WTC11 (cell line): ENCODE measurements at regions not wholly inside any gene's neighbourhood (a gene's known extent, or its start where the extent isn't known, plus 50 kb on each side); places are given as distances from the start of the nearest gene placed in this dataset.

Experiments
- ATF1 ChIP-seq: sonication (generic); formaldehyde crosslinking; IDR thresholded peaks from 2 replicates; pipeline ENCODE4 v1.8.1; 2023; ENCODE audit warnings: mild to moderate bottlenecking, moderate library complexity, missing genetic modification reagents
- CTCF ChIP-seq: fragments of 200-600 bp; IDR thresholded peaks from 2 replicates; pipeline ENCODE4 v1.8.0; 2022; ENCODE audit warnings: antibody characterized with exemption
- ESRRA ChIP-seq: sonication (generic); formaldehyde crosslinking; IDR thresholded peaks from 2 replicates; pipeline ENCODE4 v1.8.1; 2022; ENCODE audit warnings: mild to moderate bottlenecking, missing genetic modification reagents, borderline replicate concordance
- ETV6 ChIP-seq: sonication (generic); formaldehyde crosslinking; IDR thresholded peaks from 2 replicates; pipeline ENCODE4 v1.8.1; 2022; ENCODE audit warnings: mild to moderate bottlenecking, missing genetic modification reagents
- IRF2 ChIP-seq: sonication (generic); formaldehyde crosslinking; IDR thresholded peaks from 2 replicates; pipeline ENCODE4 v1.8.0; 2022; ENCODE audit warnings: low read depth, missing genetic modification reagents, borderline replicate concordance
- JUN ChIP-seq: sonication (generic); formaldehyde crosslinking; IDR thresholded peaks from 2 replicates; pipeline ENCODE4 v1.8.0; 2023; ENCODE audit warnings: mild to moderate bottlenecking, missing genetic modification reagents
- KAT7 ChIP-seq: sonication (generic); formaldehyde crosslinking; IDR thresholded peaks from 2 replicates; pipeline ENCODE4 v1.8.1; 2023; ENCODE audit warnings: missing genetic modification reagents, mild to moderate bottlenecking, borderline replicate concordance
- NFE2L1 ChIP-seq: sonication (generic); formaldehyde crosslinking; IDR thresholded peaks from 2 replicates; pipeline ENCODE4 v1.8.1; 2023; ENCODE audit warnings: missing genetic modification reagents
- NR2C2 ChIP-seq: sonication (generic); formaldehyde crosslinking; IDR thresholded peaks from 2 replicates; pipeline ENCODE4 v1.8.0; 2022; ENCODE audit warnings: mild to moderate bottlenecking, missing genetic modification reagents
- RELA ChIP-seq: sonication (generic); formaldehyde crosslinking; IDR thresholded peaks from 2 replicates; pipeline ENCODE4 v1.8.1; 2022; ENCODE audit warnings: missing genetic modification reagents, mild to moderate bottlenecking, borderline replicate concordance
- TF ChIP-seq, protein P1 (sequence below): sonication (generic); formaldehyde crosslinking; IDR thresholded peaks from 2 replicates; pipeline ENCODE4 v1.8.1; 2023; ENCODE audit warnings: mild to moderate bottlenecking, missing genetic modification reagents, moderate library complexity
- TF ChIP-seq, protein P2 (sequence below): sonication (generic); formaldehyde crosslinking; IDR thresholded peaks from 2 replicates; pipeline ENCODE4 v1.8.1; 2022; ENCODE audit warnings: mild to moderate bottlenecking, missing genetic modification reagents, moderate library complexity, borderline replicate concordance
- TF ChIP-seq, protein P3 (sequence below): sonication (generic); formaldehyde crosslinking; IDR thresholded peaks from 2 replicates; pipeline ENCODE4 v1.8.0; 2022; ENCODE audit warnings: mild to moderate bottlenecking, missing genetic modification reagents

DNA sequence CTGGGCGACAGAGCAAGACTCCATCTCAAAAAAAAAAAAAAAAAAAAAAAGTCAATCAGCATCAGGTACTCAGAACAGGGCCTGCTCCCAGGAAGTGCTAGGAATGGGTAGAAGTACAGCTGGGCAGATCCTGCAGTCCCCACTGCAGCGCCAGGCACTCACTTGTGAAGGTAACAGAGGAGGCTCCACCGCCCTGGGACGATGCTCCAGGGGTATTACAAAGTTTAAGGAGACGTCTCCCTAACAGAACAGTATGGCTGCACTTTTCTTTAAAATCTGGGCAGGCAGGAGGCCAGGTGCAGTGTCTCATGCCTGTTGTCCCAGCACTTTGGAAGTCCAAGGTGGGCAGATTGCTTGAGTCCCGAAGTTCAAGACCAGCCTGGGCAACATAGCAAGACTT lies 1449.0 kb downstream of the BRD1 start:
- TF ChIP-seq CTCF (no peak), ATF1 (CRISPR knock-in tag) (no peak), IRF2 (CRISPR knock-in tag) (no peak), RELA (CRISPR knock-in tag) (no peak), NR2C2 (CRISPR knock-in tag) (no peak), ETV6 (no peak), KAT7 (no peak), JUN (CRISPR knock-in tag) (no peak), NFE2L1 (CRISPR knock-in tag) (no peak), ESRRA (CRISPR knock-in tag) (no peak)
- TF ChIP-seq, protein P1, sequence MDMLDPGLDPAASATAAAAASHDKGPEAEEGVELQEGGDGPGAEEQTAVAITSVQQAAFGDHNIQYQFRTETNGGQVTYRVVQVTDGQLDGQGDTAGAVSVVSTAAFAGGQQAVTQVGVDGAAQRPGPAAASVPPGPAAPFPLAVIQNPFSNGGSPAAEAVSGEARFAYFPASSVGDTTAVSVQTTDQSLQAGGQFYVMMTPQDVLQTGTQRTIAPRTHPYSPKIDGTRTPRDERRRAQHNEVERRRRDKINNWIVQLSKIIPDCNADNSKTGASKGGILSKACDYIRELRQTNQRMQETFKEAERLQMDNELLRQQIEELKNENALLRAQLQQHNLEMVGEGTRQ (CRISPR knock-in tag), result no peak
- TF ChIP-seq, protein P2, sequence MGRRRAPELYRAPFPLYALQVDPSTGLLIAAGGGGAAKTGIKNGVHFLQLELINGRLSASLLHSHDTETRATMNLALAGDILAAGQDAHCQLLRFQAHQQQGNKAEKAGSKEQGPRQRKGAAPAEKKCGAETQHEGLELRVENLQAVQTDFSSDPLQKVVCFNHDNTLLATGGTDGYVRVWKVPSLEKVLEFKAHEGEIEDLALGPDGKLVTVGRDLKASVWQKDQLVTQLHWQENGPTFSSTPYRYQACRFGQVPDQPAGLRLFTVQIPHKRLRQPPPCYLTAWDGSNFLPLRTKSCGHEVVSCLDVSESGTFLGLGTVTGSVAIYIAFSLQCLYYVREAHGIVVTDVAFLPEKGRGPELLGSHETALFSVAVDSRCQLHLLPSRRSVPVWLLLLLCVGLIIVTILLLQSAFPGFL (CRISPR knock-in tag), result no peak
- TF ChIP-seq, protein P3, sequence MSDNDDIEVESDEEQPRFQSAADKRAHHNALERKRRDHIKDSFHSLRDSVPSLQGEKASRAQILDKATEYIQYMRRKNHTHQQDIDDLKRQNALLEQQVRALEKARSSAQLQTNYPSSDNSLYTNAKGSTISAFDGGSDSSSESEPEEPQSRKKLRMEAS (CRISPR knock-in tag), result no peak
